Neuron (in vitro differentiated cells): ENCODE measurements at regions not wholly inside any gene's neighbourhood (a gene's known extent, or its start where the extent isn't known, plus 50 kb on each side); places are given as distances from the start of the nearest gene placed in this dataset.

Experiments
- H2AFZ ChIP-seq: one replicate; pipeline ENCODE4 v1.6.1; 2013; ENCODE audit warnings: low read depth, mild to moderate bottlenecking, inconsistent platforms, low read length, moderate library complexity
- H3K27me3 ChIP-seq: one replicate; pipeline ENCODE4 v1.6.1; 2013; ENCODE audit warnings: low read length; ENCODE audit not compliant: insufficient read depth
- H3K36me3 ChIP-seq: one replicate; pipeline ENCODE4 v1.6.1; 2013; ENCODE audit warnings: low read length; ENCODE audit not compliant: insufficient read depth
- H3K4me1 ChIP-seq: one replicate; pipeline ENCODE4 v1.6.1; 2013; ENCODE audit warnings: low read length; ENCODE audit not compliant: insufficient read depth
- H3K4me3 ChIP-seq: 2 replicates; pipeline ENCODE4 v1.5.1; 2013; ENCODE audit warnings: mild to moderate bottlenecking, low read length, moderate library complexity
- H3K9me3 ChIP-seq: one replicate; pipeline ENCODE4 v1.6.1; 2013; ENCODE audit warnings: low read length

DNA sequence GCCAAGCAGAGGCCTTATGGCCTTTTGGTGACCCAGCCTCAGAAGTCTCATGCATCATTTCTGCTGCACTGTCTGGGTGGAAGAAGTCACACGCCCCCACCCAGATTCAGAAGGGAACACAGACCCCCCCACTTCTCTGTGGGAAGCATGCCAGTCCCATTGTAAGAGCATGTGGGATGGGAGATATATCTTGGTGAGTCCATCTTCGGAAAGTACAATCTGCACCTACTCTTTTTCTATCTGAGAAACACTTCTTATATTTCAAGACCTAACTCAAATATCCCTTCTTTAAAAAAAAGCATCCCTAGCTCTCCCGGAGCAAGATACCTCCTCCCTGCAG, 159.6 kb upstream of the FGGY start:
- no peak overlapping the region for H2AFZ ChIP-seq
- H3K4me1 ChIP-seq = peaks cover 5% of the 10 kb centered on the region
- no peaks in the 10 kb centered on the region for H3K27me3 ChIP-seq
- no peak overlapping the region for H3K4me3 ChIP-seq
- H3K9me3 ChIP-seq = no peaks in the 10 kb centered on the region
- no peaks in the 10 kb centered on the region for H3K36me3 ChIP-seq

DNA sequence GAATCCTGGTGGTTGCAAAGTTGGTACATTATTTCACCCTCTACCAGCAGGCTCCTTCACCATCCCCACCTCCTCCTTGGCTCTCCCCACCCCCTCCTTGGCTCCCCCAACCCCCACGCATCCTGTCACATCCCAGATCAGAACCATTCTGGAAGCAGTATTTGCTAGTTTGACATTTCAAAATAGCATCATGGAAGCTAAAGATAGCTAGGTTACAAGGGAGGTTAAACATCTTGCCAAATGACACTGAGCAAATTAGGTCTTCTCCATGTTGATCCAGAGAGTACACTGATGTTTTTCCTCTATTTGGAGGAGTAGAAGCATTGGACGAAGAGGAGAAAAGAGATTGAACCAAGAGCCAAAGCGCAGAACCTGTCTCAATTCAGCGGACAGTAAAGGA, 158.9 kb upstream of the FGGY start:
- Histone ChIP-seq H2AFZ (no peak overlapping the region), H3K4me1 (no peaks in the 10 kb centered on the region), H3K9me3 (no peaks in the 10 kb centered on the region), H3K4me3 (no peak overlapping the region), H3K36me3 (no peaks in the 10 kb centered on the region), H3K27me3 (no peaks in the 10 kb centered on the region)

DNA sequence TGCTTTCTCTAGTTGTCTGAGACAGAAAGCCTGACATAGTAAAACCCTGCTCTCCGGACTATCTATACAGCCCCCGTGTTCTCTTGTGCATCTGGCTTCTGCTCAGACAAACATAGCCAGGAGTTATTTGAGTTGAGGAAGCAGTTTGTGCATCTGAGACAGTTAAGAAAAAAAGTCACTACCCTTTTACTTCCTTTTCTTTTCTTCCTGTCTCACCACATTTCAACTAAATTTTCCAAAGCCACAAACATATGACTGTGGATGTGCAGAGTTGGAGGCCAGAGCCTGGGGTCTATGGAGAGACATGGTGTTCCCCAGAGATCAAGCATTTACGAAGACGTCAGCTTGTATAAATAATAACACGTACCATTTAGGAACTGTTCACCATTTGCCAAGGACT, 158.5 kb upstream of the FGGY start:
- Histone ChIP-seq H3K4me3 (no peak overlapping the region), H2AFZ (no peak overlapping the region), H3K4me1 (no peaks in the 10 kb centered on the region), H3K36me3 (no peaks in the 10 kb centered on the region), H3K27me3 (no peaks in the 10 kb centered on the region), H3K9me3 (no peaks in the 10 kb centered on the region)

DNA sequence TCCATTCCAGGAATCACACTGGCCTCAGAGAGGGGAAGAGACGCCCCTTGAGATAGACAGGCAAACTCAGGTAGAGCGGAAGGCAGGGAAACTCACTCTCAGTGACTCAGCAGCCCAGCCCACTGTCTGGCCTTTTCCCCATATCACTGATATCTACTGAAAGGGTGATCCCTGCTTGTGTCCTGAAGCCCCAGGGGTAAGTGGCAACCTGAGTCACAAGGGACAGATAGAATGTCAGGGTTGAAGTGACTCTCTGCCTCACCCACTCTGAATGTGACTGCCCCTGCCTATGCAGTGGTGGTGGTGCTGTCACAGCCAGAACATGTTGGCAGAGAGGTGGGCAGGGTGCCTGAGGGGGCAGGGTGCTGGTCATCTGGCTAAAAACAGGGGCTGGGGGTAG, 157.5 kb upstream of the FGGY start:
- no peak overlapping the region for H3K4me3 ChIP-seq
- H2AFZ ChIP-seq = no peak overlapping the region
- no peaks in the 10 kb centered on the region for H3K4me1 ChIP-seq
- no peaks in the 10 kb centered on the region for H3K36me3 ChIP-seq
- no peaks in the 10 kb centered on the region for H3K9me3 ChIP-seq
- no peaks in the 10 kb centered on the region for H3K27me3 ChIP-seq

DNA sequence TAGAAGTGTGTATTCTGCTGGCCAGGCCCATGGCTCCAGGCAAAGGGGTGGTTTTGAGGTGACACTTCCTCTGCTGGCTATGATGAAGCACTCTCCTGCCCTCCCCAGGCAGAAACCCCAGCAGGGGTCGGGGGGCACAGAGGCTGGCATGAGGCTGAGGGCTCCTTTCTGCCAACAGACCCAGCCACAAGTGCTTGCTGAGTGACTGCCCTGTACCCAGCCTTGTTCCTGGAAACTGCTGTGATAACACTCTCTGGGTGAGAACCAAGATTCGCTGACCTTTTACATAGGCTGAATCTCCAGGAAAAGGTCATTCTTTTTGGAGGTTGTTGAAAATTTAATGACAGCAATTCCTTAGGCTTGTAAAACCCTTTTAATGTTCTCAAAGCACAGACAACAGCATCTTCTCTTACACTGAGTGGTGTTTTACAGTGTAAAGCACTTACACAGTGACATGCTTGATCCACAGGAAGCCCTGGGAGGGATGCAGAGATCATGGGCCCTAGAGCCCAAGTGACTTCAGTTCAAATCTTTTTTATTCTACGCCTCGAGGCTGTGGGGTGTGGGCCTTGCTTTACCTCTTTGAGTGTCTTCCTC, 155.5 kb upstream of the FGGY start:
- Histone ChIP-seq H3K27me3 (no peaks in the 10 kb centered on the region), H3K4me1 (no peaks in the 10 kb centered on the region), H2AFZ (no peak overlapping the region), H3K4me3 (no peak overlapping the region), H3K36me3 (no peaks in the 10 kb centered on the region), H3K9me3 (no peaks in the 10 kb centered on the region)

DNA sequence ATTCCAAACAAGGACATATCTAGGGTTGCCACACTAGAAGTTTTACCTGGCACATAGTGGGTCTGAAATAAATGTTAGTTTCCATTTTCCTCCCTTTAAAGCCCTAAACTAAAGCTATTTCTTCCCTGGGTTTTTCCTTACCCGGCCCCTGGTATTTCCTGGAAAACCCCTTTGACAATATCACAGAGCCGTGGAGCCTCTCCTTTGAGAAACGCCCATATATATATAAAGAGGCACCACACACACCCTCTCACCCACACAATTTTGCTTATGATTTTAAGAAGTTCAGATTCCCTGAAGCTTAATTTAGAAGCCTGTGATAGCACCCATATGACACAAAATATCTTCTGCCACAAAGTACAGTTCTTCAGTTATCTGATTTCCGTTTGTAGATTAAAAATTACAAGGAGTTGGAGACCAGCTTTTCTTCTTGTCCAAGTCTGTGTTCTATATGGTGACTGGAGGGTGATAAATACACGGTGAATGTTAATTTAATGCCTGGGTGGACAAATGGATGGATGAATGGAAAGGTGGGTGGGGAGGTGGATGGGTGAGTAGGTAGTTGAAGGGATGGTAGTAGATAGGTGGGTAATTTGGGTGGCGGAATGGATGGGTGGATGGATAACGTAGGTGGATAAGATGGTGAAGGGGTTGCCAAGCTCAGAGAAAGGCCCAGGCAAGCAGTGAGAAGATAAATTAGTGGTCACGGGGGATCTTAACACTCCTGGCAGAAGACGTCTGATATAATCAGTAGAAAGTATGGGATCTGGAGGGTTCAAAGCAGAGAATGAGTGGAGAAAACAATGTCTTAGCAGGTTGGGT, 154.4 kb upstream of the FGGY start:
- H3K9me3 ChIP-seq = no peaks in the 10 kb centered on the region
- no peaks in the 10 kb centered on the region for H3K36me3 ChIP-seq
- H3K27me3 ChIP-seq = no peaks in the 10 kb centered on the region
- no peak overlapping the region for H3K4me3 ChIP-seq
- H3K4me1 ChIP-seq = no peaks in the 10 kb centered on the region
- H2AFZ ChIP-seq = no peak overlapping the region

DNA sequence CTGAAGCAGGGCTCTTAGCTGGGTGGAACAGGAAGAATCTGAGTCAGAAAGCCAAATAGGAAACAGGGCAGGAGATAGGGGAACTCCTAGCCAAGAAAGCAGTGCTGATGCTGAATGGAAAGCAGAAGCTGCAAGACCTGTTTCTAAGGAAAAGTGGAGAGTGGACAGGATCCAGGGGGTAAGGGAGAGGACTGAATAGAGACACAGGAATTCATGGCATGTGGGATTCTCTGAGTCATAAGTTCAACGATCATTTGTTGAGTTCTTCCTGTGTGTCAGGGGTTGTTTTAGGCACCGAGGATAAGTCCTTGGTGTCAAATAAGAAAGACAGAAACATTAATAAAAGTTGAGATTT, 153.8 kb upstream of the FGGY start:
- Histone ChIP-seq H3K4me3 (no peak overlapping the region), H2AFZ (no peak overlapping the region), H3K36me3 (no peaks in the 10 kb centered on the region), H3K4me1 (no peaks in the 10 kb centered on the region), H3K27me3 (no peaks in the 10 kb centered on the region), H3K9me3 (no peaks in the 10 kb centered on the region)

DNA sequence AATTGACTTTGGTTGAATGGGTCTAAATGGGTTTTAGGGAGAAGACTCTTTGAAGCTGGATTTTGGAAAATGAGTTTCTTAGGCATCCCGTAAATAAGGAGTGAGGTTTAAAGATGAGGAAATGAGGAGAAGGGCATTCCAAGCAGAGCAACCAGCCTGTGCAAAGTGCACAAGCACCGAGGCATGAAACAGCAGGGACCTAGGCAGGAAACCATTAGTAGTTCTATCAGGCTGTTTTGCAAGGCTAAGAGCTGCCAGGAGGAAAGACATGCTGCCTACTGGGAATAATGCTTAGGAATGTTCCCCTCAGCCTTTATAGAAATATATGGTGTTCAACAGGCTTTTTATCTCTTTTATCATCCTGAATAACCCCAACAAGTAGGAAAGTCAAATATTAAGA, 153.1 kb upstream of the FGGY start:
- Histone ChIP-seq H3K4me3 (no peak overlapping the region), H3K4me1 (no peaks in the 10 kb centered on the region), H2AFZ (no peak overlapping the region), H3K36me3 (no peaks in the 10 kb centered on the region), H3K27me3 (no peaks in the 10 kb centered on the region), H3K9me3 (no peaks in the 10 kb centered on the region)

DNA sequence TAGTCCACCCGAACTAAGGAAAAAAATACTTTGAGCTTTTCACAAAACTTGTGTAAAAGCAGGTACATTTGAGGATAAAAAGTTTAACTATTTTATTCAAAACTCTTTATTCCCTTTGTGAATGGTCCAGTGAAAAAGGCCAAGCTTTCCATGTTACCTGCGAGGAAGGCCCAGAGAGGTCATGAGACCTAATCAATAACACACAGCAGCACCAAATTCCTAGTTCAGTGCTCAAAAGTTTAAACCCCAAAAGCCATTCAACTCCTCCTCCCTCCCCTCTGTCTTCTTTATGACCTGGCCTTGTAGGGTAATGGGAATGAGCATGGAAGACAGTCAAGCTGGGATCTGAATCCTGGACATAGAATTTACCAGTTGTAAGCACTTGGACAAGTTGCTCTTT, 151.9 kb upstream of the FGGY start:
- Histone ChIP-seq H3K27me3 (no peaks in the 10 kb centered on the region), H2AFZ (no peak overlapping the region), H3K4me3 (no peak overlapping the region), H3K4me1 (no peaks in the 10 kb centered on the region), H3K9me3 (no peaks in the 10 kb centered on the region), H3K36me3 (no peaks in the 10 kb centered on the region)

DNA sequence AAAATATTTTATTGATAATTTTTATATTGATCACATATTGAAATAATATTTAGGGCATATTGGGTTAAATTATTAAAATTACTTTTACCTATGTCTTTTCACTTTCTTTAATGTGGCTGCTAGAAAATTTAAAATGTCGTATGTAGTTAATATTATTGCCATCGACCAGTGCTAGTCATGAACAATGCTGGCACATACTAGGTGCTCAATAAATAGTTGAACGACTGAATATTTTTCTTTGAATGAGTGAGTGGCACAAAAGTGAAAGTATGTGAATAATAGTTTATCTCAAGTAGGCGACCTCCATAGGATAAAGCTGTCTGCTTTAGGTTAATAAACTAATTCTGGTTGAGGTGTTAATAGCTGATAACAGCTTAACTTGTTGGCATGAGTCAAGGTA, 150.8 kb upstream of the FGGY start:
- Histone ChIP-seq H3K4me1 (peaks cover 7% of the 10 kb centered on the region), H3K27me3 (no peaks in the 10 kb centered on the region), H2AFZ (no peak overlapping the region), H3K36me3 (no peaks in the 10 kb centered on the region), H3K9me3 (no peaks in the 10 kb centered on the region), H3K4me3 (no peak overlapping the region)

DNA sequence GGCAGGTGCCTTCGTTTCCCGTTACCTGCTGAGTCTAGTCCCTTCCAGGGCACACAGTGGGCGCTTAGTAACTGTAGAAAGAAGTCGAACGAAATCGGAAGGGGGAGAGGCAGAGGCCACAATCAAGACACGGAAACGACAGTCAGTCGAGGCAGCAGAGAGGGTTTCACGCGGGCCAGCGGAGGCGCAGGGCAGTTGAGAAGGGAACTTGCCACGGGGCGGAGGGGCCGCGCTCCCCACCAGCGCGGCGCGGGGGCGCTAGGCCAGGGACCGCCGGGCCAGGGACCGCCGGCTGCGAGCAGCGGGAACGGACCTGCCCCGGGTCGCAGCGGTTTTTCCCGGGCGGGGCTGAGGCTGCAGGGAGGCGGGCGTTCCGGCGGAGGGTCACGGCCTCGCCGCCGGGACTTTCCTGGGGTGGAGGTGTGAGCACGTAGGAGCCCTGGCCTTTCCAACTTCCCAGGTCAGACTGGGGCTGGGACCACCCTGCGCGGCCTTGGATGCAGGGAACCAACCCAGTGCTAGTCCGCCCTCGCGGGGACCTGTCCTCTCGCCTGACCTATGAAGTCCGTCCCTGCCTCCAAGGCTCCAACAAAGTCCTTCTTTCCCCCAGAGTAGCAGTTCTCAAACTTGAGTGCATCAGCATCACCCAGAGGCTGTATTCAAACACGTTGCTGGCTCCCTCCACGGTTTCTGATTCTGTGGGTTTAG, 150.1 kb upstream of the FGGY start:
- Histone ChIP-seq H3K4me3 (no peak overlapping the region), H3K4me1 (peaks cover 11% of the 10 kb centered on the region), H3K27me3 (no peaks in the 10 kb centered on the region), H2AFZ (no peak overlapping the region), H3K36me3 (no peaks in the 10 kb centered on the region), H3K9me3 (no peaks in the 10 kb centered on the region)

DNA sequence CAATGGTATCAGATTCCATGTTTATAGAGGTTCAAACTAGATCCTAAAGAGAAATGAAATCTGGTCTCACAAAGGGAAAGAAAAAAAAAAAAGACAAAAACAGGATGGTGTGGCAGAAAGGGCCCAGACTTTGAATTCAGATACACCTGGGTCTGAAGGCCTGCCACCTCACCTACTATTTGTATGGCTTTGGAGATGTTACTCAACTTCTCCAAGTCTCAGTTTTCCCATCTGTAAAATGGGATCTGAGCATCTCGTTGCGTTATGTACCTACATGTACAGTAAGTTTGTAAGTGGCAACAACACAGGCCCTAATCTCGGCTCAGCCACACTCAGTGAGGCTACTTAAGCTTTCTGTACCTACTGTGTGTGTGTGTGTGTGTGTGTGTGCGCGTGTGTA, 147.5 kb upstream of the FGGY start:
- H3K9me3 ChIP-seq = no peaks in the 10 kb centered on the region
- no peak overlapping the region for H2AFZ ChIP-seq
- H3K4me3 ChIP-seq = no peak overlapping the region
- peaks cover 16% of the 10 kb centered on the region for H3K4me1 ChIP-seq
- H3K27me3 ChIP-seq = no peaks in the 10 kb centered on the region
- H3K36me3 ChIP-seq = no peaks in the 10 kb centered on the region

DNA sequence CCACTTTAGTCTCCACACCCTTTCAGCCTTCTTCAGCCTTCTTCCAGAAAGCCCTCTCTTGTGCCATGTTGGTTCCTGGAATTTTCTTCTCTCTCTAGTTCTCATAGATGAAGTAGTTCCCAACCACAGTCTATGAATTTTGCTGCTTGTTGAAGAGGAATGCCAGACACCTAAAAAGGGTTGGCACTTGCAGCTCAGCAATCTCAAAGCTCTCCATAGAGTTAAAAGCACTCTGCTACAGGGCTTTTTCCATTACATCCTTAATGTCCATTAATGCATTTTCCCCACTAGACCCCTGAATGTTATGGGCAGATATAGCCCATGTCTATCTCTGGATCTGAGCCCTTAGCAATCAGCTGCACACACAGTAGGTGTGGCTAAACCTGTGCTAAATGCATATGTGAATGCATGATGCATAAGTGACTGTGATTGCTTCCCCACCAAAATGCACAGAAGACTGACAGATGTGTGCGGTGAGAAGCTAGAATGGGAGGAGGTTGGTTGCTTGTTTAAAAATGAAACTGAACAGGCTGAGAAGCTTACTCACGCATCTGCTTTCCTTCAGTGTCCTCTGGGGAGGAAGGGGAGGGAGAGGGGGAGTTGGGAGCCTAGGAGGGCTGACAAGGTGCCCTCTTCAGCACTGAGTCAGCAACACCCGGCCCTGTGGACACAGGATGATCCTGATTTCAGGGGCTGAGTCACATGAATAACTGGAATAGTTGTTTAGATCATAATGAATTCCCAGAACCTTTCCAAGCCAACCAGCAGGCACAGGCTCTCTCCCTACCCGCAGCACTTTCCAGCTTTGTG, 146.1 kb upstream of the FGGY start:
- Histone ChIP-seq H3K27me3 (no peaks in the 10 kb centered on the region), H2AFZ (no peak overlapping the region), H3K4me3 (no peak overlapping the region), H3K36me3 (no peaks in the 10 kb centered on the region), H3K9me3 (no peaks in the 10 kb centered on the region), H3K4me1 (peaks cover 16% of the 10 kb centered on the region)
